Mesenchymal stem cell (in vitro differentiated cells and primary cell): ENCODE measurements at regions not wholly inside any gene's neighbourhood (a gene's known extent, or its start where the extent isn't known, plus 50 kb on each side); places are given as distances from the start of the nearest gene placed in this dataset.
A peak's percentile ranks its signal among the peaks of the same experiment; 100 is the strongest.

Experiments used
- DNase-seq: peaks from one replicate; pipeline ENCODE4 v3.0.0-alpha.2; 2013
- H2AFZ ChIP-seq: one replicate; pipeline ENCODE4 v1.6.1; 2013; ENCODE audit warnings: low read depth, mild to moderate bottlenecking, control low read depth, inconsistent platforms, low read length, moderate library complexity
- H2AK5ac ChIP-seq: 2 replicates; pipeline ENCODE4 v1.6.1; 2013; ENCODE audit warnings: low read length, moderate library complexity, mild to moderate bottlenecking, inconsistent platforms; ENCODE audit not compliant: severe bottlenecking
- H2BK120ac ChIP-seq: one replicate; pipeline ENCODE4 v1.6.1; 2013; ENCODE audit warnings: low read depth, mild to moderate bottlenecking, inconsistent platforms, low read length, moderate library complexity
- H2BK12ac ChIP-seq, 2 experiments: one replicate each; pipeline ENCODE4 v1.6.1; 2013; ENCODE audit warnings: inconsistent platforms in 2 of 2, low read length in 2 of 2, mild to moderate bottlenecking in 2 of 2, moderate library complexity in 2 of 2, control low read depth in 1 of 2
- H2BK15ac ChIP-seq: one replicate; pipeline ENCODE4 v1.6.1; 2013; ENCODE audit warnings: mild to moderate bottlenecking, low read depth, inconsistent platforms; ENCODE audit not compliant: poor library complexity, severe bottlenecking
- H2BK5ac ChIP-seq: 2 replicates; pipeline ENCODE4 v1.6.1; 2013; ENCODE audit warnings: low read depth, mild to moderate bottlenecking, low read length, control low read depth, inconsistent platforms; ENCODE audit not compliant: poor library complexity, severe bottlenecking
- H3K14ac ChIP-seq, 2 experiments: one replicate each; pipeline ENCODE4 v1.6.1; 2013; ENCODE audit warnings: inconsistent platforms in 2 of 2, low read length in 2 of 2, control low read depth in 1 of 2, mild to moderate bottlenecking in 1 of 2, moderate library complexity in 1 of 2
- H3K18ac ChIP-seq, 2 experiments: one replicate each; pipeline ENCODE4 v1.6.1; 2013; ENCODE audit warnings: inconsistent platforms in 2 of 2, low read length in 2 of 2, control low read depth in 1 of 2, low read depth in 1 of 2, mild to moderate bottlenecking in 1 of 2
- H3K23ac ChIP-seq, 2 experiments: one replicate each; pipeline ENCODE4 v1.6.1; 2013; ENCODE audit warnings: inconsistent platforms in 2 of 2, low read length in 2 of 2, mild to moderate bottlenecking in 2 of 2, moderate library complexity in 2 of 2, control low read depth in 1 of 2
- H3K27ac ChIP-seq: 2 replicates; pipeline ENCODE4 v1.5.1; 2013; ENCODE audit warnings: mild to moderate bottlenecking, moderate library complexity, low read length, control low read depth, inconsistent platforms; ENCODE audit not compliant: poor library complexity, severe bottlenecking
- H3K27me3 ChIP-seq, 2 experiments: 2 replicates each; pipeline versions ENCODE4 v1.6.1 to v1.7.0; 2013; ENCODE audit warnings: low read length in 2 of 2, mild to moderate bottlenecking in 2 of 2, moderate library complexity in 2 of 2, control low read depth in 1 of 2, inconsistent platforms in 1 of 2; ENCODE audit not compliant: control insufficient read depth in 1 of 2, insufficient read depth in 1 of 2
- H3K36me3 ChIP-seq, 2 experiments: 2 replicates each; pipeline versions ENCODE4 v1.6.1 to v1.7.0; 2013; ENCODE audit warnings: low read length in 2 of 2, control low read depth in 1 of 2, inconsistent platforms in 1 of 2, low read depth in 1 of 2, mild to moderate bottlenecking in 1 of 2; ENCODE audit not compliant: insufficient read depth in 2 of 2, control insufficient read depth in 1 of 2
- H3K4ac ChIP-seq, 2 experiments: one replicate each; pipeline ENCODE4 v1.6.1; 2013; ENCODE audit warnings: inconsistent platforms in 2 of 2, low read length in 2 of 2, mild to moderate bottlenecking in 2 of 2, moderate library complexity in 2 of 2, control low read depth in 1 of 2, low read depth in 1 of 2
- H3K4me1 ChIP-seq: 2 replicates; pipeline ENCODE4 v1.6.1; 2013; ENCODE audit warnings: low read depth, low read length, control low read depth; ENCODE audit not compliant: control insufficient read depth, insufficient read depth
- H3K4me2 ChIP-seq: 2 replicates; pipeline ENCODE4 v1.6.1; 2013; ENCODE audit warnings: low read length, mild to moderate bottlenecking, inconsistent platforms; ENCODE audit not compliant: poor library complexity, severe bottlenecking
- H3K4me3 ChIP-seq, 2 experiments: 2 replicates each; pipeline versions ENCODE4 v1.5.1 to v1.7.0; 2013; ENCODE audit warnings: low read length in 2 of 2, mild to moderate bottlenecking in 2 of 2, control low read depth in 1 of 2, low read depth in 1 of 2; ENCODE audit not compliant: insufficient read depth in 1 of 2
- H3K79me1 ChIP-seq: replicated peaks from 2 replicates; pipeline ENCODE4 v1.6.1; 2013; ENCODE audit warnings: mild to moderate bottlenecking, control low read depth, low read length, inconsistent platforms; ENCODE audit not compliant: poor library complexity, severe bottlenecking
- H3K9ac ChIP-seq: 2 replicates; pipeline ENCODE4 v1.7.0; 2013; ENCODE audit warnings: mild to moderate bottlenecking, low read length, moderate library complexity
- H3K9me3 ChIP-seq: 2 replicates; pipeline ENCODE4 v1.7.0; 2013; ENCODE audit warnings: mild to moderate bottlenecking, low read length; ENCODE audit not compliant: control insufficient read depth
- H4K8ac ChIP-seq: one replicate; pipeline ENCODE4 v1.6.1; 2013; ENCODE audit warnings: inconsistent platforms, mild to moderate bottlenecking, low read length, moderate library complexity
- H4K91ac ChIP-seq: one replicate; pipeline ENCODE4 v1.6.1; 2013; ENCODE audit warnings: mild to moderate bottlenecking, low read length, inconsistent platforms
- WGBS: methylation state at CpG from one replicate; pipeline ENCODE4 v1.1.7; 2013; ENCODE audit warnings: mixed read lengths; 5-methylcytosine and 5-hydroxymethylcytosine counted together

- Histone ChIP-seq H3K4me2 (no peak overlapping the region), H2BK120ac (no peak overlapping the region), H3K18ac (no peak overlapping the region), H4K91ac (no peak overlapping the region), H3K9ac (no peak overlapping the region), H2BK15ac (no peak overlapping the region), H3K36me3 (no peaks in the 10 kb centered on the region), H3K4me3 (no peak overlapping the region), H3K4ac (no peak overlapping the region), H2AK5ac (no peak overlapping the region), H2BK12ac (no peak overlapping the region), H3K9me3 (no peaks in the 10 kb centered on the region), H2AFZ (no peak overlapping the region), H3K23ac (no peak overlapping the region), H3K27me3 (no peaks in the 10 kb centered on the region), H3K4me1 (peaks cover 15% of the 10 kb centered on the region), H3K79me1 (no peaks in the 10 kb centered on the region), H2BK5ac (no peak overlapping the region), H3K27ac (no peak overlapping the region), H4K8ac (no peak overlapping the region), H3K14ac (no peak overlapping the region)
- 78% methylated on average over 3 of the region's 3 CpGs for WGBS
- no peak for DNase-seq
Measured at GRCh38 chr3:124276133-124276532, 284.2 kb upstream of the ROPN1 start.

GRCh38 chr3:124276539-124277143 lies 284.7 kb upstream of the ROPN1 start:
- Histone ChIP-seq H4K91ac (no peak overlapping the region), H3K9ac (no peak overlapping the region), H3K79me1 (no peaks in the 10 kb centered on the region), H3K36me3 (no peaks in the 10 kb centered on the region), H2AK5ac (no peak overlapping the region), H3K9me3 (no peaks in the 10 kb centered on the region), H2BK12ac (no peak overlapping the region), H2BK5ac (no peak overlapping the region), H3K23ac (no peak overlapping the region), H3K27ac (no peak overlapping the region), H3K14ac (peak overlapping the region in 1 of 2 experiments; percentile 23), H4K8ac (no peak overlapping the region), H3K27me3 (no peaks in the 10 kb centered on the region), H3K4ac (no peak overlapping the region), H2AFZ (no peak overlapping the region), H2BK120ac (no peak overlapping the region), H3K4me2 (no peak overlapping the region), H2BK15ac (no peak overlapping the region), H3K4me3 (no peak overlapping the region), H3K4me1 (peaks cover 14% of the 10 kb centered on the region), H3K18ac (no peak overlapping the region)
- DNase-seq, result no peak
- 98% methylated on average over 3 of the region's 8 CpGs for WGBS

DNA sequence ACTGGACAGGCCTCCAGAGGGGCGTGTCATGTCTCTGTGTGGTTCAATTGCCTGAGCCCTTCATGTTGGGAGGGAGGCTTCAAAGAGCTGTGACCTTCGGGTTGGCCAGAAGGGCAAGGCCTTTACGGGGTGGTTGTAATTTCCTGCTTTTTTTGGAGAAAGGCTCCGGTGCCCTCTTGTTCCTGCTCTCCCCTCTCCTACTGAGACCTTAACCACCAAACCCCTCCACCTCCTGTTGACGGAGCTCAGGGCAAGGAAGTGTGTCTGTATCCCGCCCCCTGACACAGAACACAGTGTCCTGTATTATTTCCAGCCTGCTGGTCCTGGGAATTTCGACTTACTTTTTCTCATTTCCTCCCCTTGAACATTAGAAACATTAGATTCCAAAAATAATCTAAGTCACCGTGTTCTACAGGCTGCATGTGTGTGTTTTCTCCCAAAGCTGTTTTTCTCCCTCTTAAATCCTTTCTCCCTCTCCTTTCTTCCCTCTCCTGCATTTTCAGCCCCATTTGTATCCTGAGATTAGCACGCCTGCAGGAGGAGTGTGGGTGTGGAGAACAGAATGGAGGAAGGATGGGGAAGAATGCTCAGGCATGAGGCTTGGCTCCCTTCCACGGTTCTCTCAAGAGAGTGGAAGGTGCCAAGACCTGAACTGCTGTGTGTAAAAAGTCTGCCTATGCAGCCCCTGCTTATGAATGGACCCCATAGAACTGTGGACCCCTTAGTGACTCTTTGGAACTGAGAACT lies 285.4 kb upstream of the ROPN1 start:
- no peaks in the 10 kb centered on the region for H3K79me1 ChIP-seq
- H3K18ac ChIP-seq, result no peak overlapping the region
- H3K9ac ChIP-seq, result no peak overlapping the region
- no peak overlapping the region for H3K4me3 ChIP-seq
- no peaks in the 10 kb centered on the region for H3K9me3 ChIP-seq
- H2BK12ac ChIP-seq, result no peak overlapping the region
- H3K27ac ChIP-seq, result no peak overlapping the region
- peaks cover 14% of the 10 kb centered on the region for H3K4me1 ChIP-seq
- no peak overlapping the region for H2BK120ac ChIP-seq
- H3K4ac ChIP-seq, result no peak overlapping the region
- no peak overlapping the region for H3K23ac ChIP-seq
- no peak overlapping the region for H2BK15ac ChIP-seq
- no peak overlapping the region for H2AK5ac ChIP-seq
- H3K4me2 ChIP-seq, result no peak overlapping the region
- H2BK5ac ChIP-seq, result no peak overlapping the region
- no peak overlapping the region for H2AFZ ChIP-seq
- no peaks in the 10 kb centered on the region for H3K36me3 ChIP-seq
- 73% methylated on average over 10 of the region's 10 CpGs for WGBS
- H4K91ac ChIP-seq, result no peak overlapping the region
- no peak for DNase-seq
- no peak overlapping the region for H4K8ac ChIP-seq
- no peaks in the 10 kb centered on the region for H3K27me3 ChIP-seq
- no peak overlapping the region for H3K14ac ChIP-seq

- Histone ChIP-seq H3K23ac (no peak overlapping the region), H3K4me2 (no peak overlapping the region), H2BK15ac (no peak overlapping the region), H2BK12ac (peak overlapping the region in 1 of 2 experiments; percentile 1), H3K4ac (no peak overlapping the region), H3K4me3 (no peak overlapping the region), H3K14ac (no peak overlapping the region), H3K27ac (no peak overlapping the region), H2BK120ac (no peak overlapping the region), H2AK5ac (peak overlapping the region; percentile 29), H3K27me3 (peaks cover 0 to 9% of the 10 kb centered on the region in 2 experiments), H3K4me1 (peaks cover 7% of the 10 kb centered on the region), H3K9ac (no peak overlapping the region), H3K79me1 (no peaks in the 10 kb centered on the region), H4K91ac (no peak overlapping the region), H2AFZ (no peak overlapping the region), H3K9me3 (no peaks in the 10 kb centered on the region), H2BK5ac (no peak overlapping the region), H4K8ac (no peak overlapping the region), H3K18ac (no peak overlapping the region), H3K36me3 (no peaks in the 10 kb centered on the region)
- 60% methylated on average over 6 of the region's 6 CpGs for whole genome bisulfite sequencing
- peak; percentile 46 for DNase-seq
Measured at GRCh38 chr3:124281453-124282316, 289.8 kb upstream of the ROPN1 start.
